GM21528 (cell line): ENCODE measurements at regions not wholly inside any gene's neighbourhood (a gene's known extent, or its start where the extent isn't known, plus 50 kb on each side); places are given as distances from the start of the nearest gene placed in this dataset.
"Not testable (repeated sequence)": the region's sequence is repeated elsewhere in the genome, so short reads cannot be mapped to it uniquely, and the experiment has no call there.

Experiments used
- ATAC-seq: cut with Tn5 transposase; IDR thresholded peaks from one replicate; pipeline ENCODE4 v1.9.1; 2021; ENCODE audit warnings: mild to moderate bottlenecking, moderate library complexity; ENCODE audit not compliant: unreplicated experiment, low FRiP score

DNA sequence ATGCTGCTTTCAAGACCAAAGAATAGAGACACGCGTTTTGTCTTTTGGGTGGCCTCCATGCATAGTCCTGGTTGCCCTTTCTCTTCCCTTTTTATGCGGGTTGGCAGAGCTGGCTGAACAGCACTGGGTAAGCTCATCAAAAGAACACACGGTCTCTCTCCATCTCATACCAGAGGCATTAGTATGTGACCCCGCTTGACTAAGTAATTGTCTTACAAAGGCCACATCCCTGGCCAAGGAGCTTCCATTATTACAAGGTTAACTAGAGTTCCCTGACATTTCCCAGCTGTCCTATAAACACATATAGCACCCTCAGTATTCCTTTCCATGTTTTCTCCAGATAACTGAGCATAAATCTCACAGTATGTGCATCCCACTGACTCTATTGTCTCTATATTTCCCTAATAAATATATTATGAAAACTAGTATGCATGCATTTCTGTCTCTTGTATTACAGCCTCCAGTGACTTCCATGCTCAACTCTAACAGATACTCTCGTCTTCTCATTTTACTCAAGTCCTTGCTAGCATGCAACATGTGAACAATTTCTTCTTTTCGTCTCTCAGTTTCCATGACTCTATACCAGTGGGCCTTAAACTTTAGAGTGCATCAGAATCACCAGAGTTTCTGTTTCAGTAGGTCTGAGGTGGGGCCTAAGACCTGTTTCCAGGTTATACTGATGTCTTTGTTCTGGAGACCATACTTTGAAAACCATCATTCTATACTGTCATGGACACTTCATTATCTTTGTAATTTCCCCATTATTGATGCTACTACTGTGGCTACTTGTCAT is 247.7 kb upstream of the ARSJ start:
- ATAC-seq = no peak

GRCh38 chr4:114229706-114230105 is 250.3 kb upstream of the ARSJ start:
- ATAC-seq = no peak

DNA sequence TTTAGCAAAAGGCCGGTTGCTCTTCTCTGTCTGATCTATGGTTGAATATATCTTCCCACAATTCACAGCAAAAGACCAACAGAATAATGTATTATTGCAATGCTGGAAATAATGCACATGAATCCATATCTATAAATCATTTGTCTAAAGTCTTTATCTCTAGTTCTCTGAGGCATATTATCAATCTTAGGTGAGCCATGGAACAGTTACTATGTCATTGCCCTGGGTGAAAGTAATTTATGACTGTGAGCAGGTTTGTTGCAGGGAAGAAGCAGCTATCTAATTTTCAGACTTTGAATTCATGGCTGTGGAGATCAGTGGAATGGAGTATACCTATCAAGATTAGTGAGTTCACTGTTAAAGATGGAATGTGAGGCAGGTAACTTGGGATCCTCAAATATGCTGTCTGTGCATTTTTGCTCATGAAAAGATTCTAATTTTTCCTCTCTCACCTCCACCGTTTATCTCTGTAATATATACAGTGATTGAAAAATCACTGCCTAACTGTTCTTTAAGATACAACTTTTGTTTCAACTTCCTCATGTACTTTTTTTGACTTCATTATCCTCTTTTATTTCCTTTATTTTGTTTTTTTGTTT is 256.8 kb upstream of the ARSJ start:
- ATAC-seq = no peak

DNA sequence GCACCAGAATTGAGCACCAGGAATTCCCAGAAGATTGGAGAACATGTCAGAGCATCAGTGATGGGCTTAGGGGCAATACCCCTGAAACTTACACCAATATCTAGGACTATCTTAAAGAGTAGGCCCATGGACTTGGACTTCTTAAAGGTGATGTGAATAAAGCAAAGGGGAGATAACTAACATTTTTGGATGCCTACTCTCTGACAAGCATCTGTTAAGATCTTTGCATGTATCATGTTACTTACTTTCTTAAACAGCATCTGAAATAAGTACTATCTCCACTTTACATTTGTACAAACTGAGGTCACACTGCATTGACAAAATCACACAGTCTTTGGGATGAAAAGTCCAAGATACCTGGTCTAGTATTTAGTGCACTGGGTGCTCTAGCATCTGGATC is 258.6 kb upstream of the ARSJ start:
- no peak for ATAC-seq

- no peak for ATAC-seq
These were observed 270.1 kb upstream of the ARSJ start for GRCh38 chr4:114249561-114249960.

DNA sequence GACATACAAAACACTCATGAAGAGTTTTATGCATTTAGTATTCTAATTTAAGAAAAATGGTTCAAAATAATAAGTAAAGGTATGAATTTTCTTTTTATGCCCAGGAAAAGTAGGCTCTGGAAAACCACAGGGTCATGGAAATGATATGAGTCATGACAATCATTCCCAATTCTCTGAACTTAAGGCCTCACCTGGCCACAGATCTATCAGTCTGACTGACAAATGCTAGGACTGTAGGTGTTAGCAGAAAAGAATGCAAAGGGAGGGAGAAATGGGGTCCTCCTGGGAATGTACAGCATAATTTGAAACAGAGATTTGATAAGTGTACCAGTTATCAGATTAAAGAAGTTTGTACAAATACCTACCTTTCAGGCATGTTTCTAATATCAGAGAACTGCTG is 270.5 kb upstream of the ARSJ start:
- ATAC-seq = no peak

DNA sequence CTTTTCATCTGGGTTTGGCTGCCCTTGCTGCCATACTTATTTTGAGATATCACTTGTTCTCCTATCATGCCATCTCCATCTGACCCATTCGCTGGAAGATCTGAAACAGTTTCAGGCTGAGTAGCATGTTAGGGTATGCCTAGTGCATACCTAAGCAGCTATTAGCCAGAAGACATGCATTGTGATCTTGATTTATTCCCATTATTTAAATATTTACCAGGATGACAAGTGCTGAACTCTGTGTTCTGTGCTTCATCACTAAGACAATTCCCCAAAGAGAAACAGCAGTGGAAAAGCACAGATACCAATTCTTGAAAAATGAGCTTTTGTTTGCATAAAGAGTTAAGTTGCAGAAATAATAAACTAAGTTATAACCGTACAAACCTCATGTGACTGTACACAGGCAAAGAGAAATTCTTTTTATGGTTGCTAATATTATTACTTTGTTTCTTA is 271.0 kb upstream of the ARSJ start:
- no peak for ATAC-seq

DNA sequence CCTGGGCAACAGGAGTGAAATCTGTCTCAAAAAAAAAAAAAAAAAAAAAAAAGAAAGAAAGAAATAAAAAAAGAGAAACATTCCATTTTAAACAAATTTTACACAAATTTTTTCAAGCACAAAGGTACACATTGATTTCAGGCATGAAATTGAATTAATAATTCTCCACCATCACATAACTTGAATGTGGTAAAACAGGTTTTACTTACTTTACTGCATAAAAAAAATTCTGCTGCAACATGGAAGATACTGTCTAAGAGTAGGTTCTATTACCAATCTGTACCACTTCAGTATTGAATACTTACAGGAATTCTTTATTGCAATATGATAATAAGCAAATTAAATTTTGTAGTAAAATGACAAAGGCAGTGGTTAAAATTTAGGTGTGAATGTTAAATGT is 271.6 kb upstream of the ARSJ start:
- no peak for ATAC-seq

- no peak for ATAC-seq
These were observed 273.1 kb upstream of the ARSJ start for GRCh38 chr4:114252499-114252898.

- ATAC-seq = no peak
These were observed 278.1 kb upstream of the ARSJ start for GRCh38 chr4:114257501-114257900.

DNA sequence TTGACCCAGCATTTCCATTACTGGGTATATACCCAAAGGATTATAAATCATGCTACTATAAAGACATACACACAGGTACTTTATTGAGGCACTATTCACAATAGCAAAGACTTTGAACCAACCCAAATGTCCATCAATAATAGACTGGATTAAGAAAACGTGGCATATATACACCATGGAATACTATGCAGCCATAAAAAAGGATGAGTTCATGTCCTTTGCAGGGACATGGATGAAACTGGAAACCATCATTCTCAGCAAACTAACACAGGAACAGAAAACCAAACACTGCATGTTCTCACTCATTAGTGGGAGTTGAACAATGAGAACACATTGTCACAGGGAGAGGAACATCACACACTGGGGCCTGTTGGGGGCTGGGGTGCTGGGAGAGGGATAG is 283.0 kb upstream of the ARSJ start:
- not testable (repeated sequence) for ATAC-seq

GRCh38 chr4:114263233-114263632 is 283.8 kb upstream of the ARSJ start:
- no peak for ATAC-seq

GRCh38 chr4:114264452-114264851 is 285.0 kb upstream of the ARSJ start:
- ATAC-seq = no peak

GRCh38 chr4:114264877-114265291 is 285.4 kb upstream of the ARSJ start:
- no peak for ATAC-seq

GRCh38 chr4:114265342-114265741 is 285.9 kb upstream of the ARSJ start:
- no peak for ATAC-seq

DNA sequence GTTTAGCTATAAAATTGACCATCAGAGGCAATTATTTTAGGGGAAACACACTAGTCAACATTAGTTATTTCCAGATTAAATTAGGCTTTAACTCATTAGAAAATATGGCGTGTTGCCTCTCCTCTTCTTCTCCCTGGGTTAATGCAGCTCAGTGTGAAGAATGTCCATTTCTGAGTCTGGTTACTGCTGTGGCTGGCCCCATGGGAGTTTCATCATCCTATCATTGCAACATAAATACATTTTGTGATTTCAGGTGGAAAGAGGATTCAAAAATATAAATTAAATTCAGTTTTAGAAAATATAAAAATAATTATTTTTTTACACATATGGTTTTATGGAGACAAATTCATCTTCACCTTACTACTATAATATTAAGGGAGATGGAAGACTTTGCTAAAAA is 288.5 kb upstream of the ARSJ start:
- no peak for ATAC-seq

DNA sequence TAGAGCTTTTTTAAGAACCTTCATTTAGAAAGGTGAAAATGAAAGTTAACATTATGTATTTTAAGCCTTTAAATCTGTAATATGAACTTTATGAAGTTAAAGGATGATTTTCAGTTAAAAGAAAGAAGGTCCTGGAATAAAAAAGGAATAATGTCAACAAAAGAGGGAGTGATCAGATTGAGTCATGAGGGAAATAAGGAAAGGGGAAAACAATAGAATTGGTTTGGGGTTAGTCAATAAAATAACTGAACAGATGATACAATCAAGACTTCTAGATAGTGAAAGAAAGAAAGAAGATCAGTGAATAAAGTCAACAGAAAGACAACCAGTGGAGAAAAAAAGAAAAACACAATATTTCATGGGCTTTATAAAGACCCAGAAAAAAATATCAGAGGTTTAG is 291.6 kb upstream of the ARSJ start:
- ATAC-seq = no peak

DNA sequence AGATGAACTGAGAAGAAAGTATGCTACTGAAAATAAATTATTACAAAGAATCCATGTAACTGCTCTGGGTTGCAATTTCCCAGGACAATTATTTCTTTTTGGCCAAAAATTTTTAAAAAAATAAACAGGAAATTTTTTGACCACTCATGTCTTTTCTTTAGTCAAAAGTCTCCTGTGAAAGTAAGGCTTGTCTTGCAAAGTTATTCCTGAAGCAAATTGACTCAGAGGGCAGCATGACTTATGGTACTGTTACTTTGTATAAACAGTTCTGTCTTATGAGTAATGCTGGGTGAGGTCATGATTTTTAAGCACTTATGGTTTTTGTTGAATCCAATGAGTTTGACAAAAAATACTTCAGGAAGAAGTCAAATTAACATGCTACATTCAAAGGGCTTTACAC is 292.8 kb upstream of the ARSJ start:
- no peak for ATAC-seq

GRCh38 chr4:114273238-114273637 is 293.8 kb upstream of the ARSJ start:
- ATAC-seq = no peak

DNA sequence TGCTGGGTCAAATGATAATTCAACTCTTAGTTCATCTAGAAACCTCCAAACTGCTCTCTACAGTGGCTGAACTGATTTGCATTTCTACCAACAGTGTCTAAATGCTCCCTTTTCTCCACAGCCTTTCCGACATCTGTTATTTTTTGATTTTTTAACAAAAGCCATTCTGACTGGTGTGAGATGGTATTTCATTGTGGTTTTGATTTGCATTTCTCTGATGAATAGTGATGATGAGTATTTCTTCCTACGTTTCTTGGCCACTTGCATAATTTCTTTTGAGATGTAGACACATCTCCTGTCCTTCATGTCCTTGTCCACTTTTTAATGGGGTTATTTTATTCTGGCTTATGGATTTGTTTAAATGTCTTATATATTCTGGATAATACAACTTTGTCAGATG is 298.2 kb upstream of the ARSJ start:
- ATAC-seq = no peak

GRCh38 chr4:114279066-114279465 is 299.6 kb upstream of the ARSJ start:
- ATAC-seq = no peak

DNA sequence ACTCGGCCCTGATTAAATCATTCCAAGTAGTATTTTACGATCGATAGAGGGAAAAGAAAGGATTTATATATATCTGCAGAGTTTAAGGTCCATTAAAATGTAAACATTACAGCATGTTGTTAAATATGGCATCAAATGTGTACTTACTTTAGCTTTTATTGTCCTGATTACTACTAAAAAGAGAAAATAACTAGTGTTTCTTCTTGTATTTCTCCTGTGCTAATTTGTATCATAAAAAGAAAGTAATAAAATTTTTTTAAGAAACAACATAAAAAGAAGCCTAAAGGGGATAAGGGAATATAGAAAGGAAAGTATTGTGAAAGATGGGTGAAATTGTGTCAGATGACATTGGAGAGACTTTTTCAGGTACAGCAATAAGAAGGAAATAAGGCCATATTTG is 300.3 kb upstream of the ARSJ start:
- no peak for ATAC-seq
